ENCODE measurements at regions not wholly inside any gene's neighbourhood (a gene's known extent, or its start where the extent isn't known, plus 50 kb on each side); places are given as distances from the start of the nearest gene placed in this dataset.

- TF ChIP-seq CTCF (IDR thresholded peaks at IDR 0.05) (no peak), POLR2A (IDR thresholded peaks at IDR 0.05) (no peak)
Measured at GRCh38 chr1:198902655-198903054, 263.8 kb downstream of the PTPRC start.
